NT2/D1 (cell line): ENCODE measurements at regions not wholly inside any gene's neighbourhood (a gene's known extent, or its start where the extent isn't known, plus 50 kb on each side); places are given as distances from the start of the nearest gene placed in this dataset.

Experiments
- YY1 ChIP-seq: IDR thresholded peaks from 2 replicates; pipeline ENCODE4 v1.6.1; 2011; ENCODE audit not compliant: insufficient read length, insufficient read depth
- ZNF274 ChIP-seq: IDR thresholded peaks from 2 replicates; pipeline ENCODE4 v1.6.1; 2011; ENCODE audit warnings: mild to moderate bottlenecking, low read depth, low read length

DNA sequence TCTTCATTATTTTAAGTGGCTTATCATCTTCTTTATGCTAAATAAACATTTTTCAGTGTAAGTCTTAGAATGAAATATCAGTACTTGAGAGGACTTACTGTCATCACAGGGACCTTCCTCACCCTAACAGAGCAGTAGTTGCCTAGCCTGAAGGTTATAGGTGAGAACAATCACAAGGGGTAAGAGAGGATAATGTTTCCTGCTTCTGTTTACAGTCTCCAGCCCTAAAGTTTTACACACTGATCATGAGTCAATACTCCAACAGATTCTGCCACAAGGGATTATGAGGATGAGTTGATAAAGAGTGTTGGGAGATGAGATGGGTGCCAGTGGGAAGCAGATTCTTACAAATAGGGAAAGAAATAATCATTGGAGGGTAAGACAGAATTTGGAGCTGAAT, 265.1 kb upstream of the DAB2 start:
- TF ChIP-seq YY1 (no peak), ZNF274 (no peak)
